Vagina (tissue), 2 donors: ENCODE measurements at regions not wholly inside any gene's neighbourhood (a gene's known extent, or its start where the extent isn't known, plus 50 kb on each side); places are given as distances from the start of the nearest gene placed in this dataset.

Experiments used
- POLR2A ChIP-seq, 2 donors: fragments of 450-650 bp; IDR thresholded peaks; one replicate each; pipeline ENCODE4 v1.6.1; 2017; ENCODE audit warnings: antibody characterized with exemption in 2 of 2, mild to moderate bottlenecking in 2 of 2, moderate library complexity in 2 of 2
- POLR2AphosphoS5 ChIP-seq, 2 donors: sonication (generic); formaldehyde crosslinking; IDR thresholded peaks; one replicate each; pipeline ENCODE4 v1.9.0; 2017; ENCODE audit warnings: antibody characterized with exemption in 2 of 2, mild to moderate bottlenecking in 2 of 2, low read depth in 1 of 2; ENCODE audit not compliant: insufficient read depth in 1 of 2

DNA sequence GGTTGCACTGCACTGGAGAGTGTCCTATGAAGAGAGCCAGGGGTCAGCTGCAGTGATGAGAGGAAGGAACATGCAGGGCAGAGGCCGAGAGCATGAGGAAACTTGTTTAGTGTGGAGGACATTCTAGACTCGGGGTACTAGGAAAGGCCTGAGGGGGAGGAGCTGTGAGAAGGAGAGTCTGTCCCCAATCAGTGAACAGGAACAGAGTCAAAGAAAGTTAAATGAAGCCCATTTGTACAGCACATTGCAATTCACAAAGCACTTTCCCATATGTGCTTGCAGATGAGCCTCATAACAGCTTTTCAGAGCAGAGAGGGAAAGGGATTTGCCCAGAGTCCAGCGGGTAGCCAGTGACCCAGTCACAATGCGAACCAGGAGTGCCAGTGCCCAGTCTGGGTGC, 83.4 kb downstream of the NAV1 start:
- no peak for TF ChIP-seq POLR2A (IDR thresholded peaks at IDR 0.05)
- no peak for TF ChIP-seq POLR2AphosphoS5 (IDR thresholded peaks at IDR 0.05; ENCODE audit: insufficient read depth in 1 of 2, low read depth in 1 of 2)
